Lung (tissue), 11 donors: ENCODE measurements at regions not wholly inside any gene's neighbourhood (a gene's known extent, or its start where the extent isn't known, plus 50 kb on each side); places are given as distances from the start of the nearest gene placed in this dataset.
"Not testable (repeated sequence)": the region's sequence is repeated elsewhere in the genome, so short reads cannot be mapped to it uniquely, and the experiment has no call there.

ENCODE experiments used
- ATAC-seq: fragments of 200-7000 bp; cut with Tn5 transposase; one replicate; pipeline ENCODE4 v1.9.1; 2020; ENCODE audit warnings: moderate number of reproducible peaks; ENCODE audit not compliant: insufficient read depth, low FRiP score
- DNase-seq, 3 donors: peaks; one replicate each; pipeline ENCODE4 v3.0.0-alpha.2; 2013 to 2017
- H3K27ac ChIP-seq, 2 donors: one replicate each; pipeline ENCODE4 v1.5.1; 2013; ENCODE audit warnings: mild to moderate bottlenecking in 2 of 2, moderate library complexity in 2 of 2, control low read depth in 1 of 2, inconsistent platforms in 1 of 2, low read depth in 1 of 2, low read length in 1 of 2
- H3K27me3 ChIP-seq, 3 donors: one replicate each; pipeline ENCODE4 v1.5.1; 2013; ENCODE audit warnings: low read length in 2 of 3; ENCODE audit not compliant: control insufficient read depth in 3 of 3, insufficient read depth in 3 of 3
- H3K36me3 ChIP-seq, 4 donors: one replicate each; pipeline ENCODE4 v1.5.1; 2013; ENCODE audit warnings: low read length in 4 of 4, mild to moderate bottlenecking in 1 of 4, moderate library complexity in 1 of 4; ENCODE audit not compliant: control insufficient read depth in 4 of 4, insufficient read depth in 4 of 4
- H3K4me1 ChIP-seq, 5 donors: one replicate each; pipeline ENCODE4 v1.5.1; 2013; ENCODE audit warnings: low read length in 5 of 5, mild to moderate bottlenecking in 2 of 5, moderate library complexity in 1 of 5; ENCODE audit not compliant: control insufficient read depth in 5 of 5, insufficient read depth in 5 of 5
- H3K4me3 ChIP-seq: one replicate; pipeline ENCODE4 v1.5.1; 2013; ENCODE audit warnings: mild to moderate bottlenecking, control low read depth, moderate library complexity
- H3K9ac ChIP-seq, 2 donors: one replicate each; pipeline ENCODE4 v1.5.1; 2013; ENCODE audit warnings: low read length in 2 of 2, control low read depth in 1 of 2; ENCODE audit not compliant: insufficient read depth in 1 of 2
- H3K9me3 ChIP-seq, 4 donors: one replicate each; pipeline ENCODE4 v1.5.1; 2013; ENCODE audit warnings: low read length in 3 of 4, mild to moderate bottlenecking in 1 of 4, moderate library complexity in 1 of 4; ENCODE audit not compliant: control insufficient read depth in 4 of 4, insufficient read depth in 3 of 4
- CTCF ChIP-seq: IDR thresholded peaks from 2 replicates; pipeline ENCODE4 v1.5.1; 2012; ENCODE audit warnings: mild to moderate bottlenecking; ENCODE audit errors: control extremely low read depth, extremely low read depth
- WGBS, 2 donors: extraction: QIAGEN DNeasy Blood & Tissue Kit; methylation state at CpG; one replicate each; pipeline ENCODE4 v1.1.7; 2013; 5-methylcytosine and 5-hydroxymethylcytosine counted together
- donor health status: control.
- donor health status: control.
- donor health status: Bipolar disorder and iron deficiency.
- donor health status: healthy.
- donor health status: DM: yes; HTN: yes; CAD: no.

GRCh38 chr2:184372484-184372883 is 225.8 kb upstream of the ZNF804A start:
- no peak for ATAC-seq
- no peaks in the 10 kb centered on the region for H3K4me1 ChIP-seq

DNA sequence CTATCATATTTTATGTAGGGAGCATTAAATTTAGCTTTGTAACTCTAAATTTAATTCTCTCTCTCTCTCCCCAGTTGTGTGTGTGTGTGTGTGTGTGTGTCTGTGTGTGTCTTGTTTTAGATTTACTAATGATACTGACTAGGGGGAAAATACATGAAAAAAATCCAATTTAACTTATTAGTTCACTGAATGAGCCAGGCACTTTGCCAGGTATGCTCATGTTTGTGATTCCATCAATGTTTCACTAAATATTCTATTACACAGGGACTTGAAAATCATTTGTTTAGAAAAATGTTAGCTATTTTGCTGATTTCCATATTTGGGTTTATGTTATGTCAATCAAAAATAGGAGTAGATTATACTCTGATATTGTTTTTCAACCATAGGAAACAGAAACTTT is 203.7 kb upstream of the ZNF804A start:
- H3K9ac ChIP-seq: no peak overlapping the region
- H3K36me3 ChIP-seq: no peaks in the 10 kb centered on the region
- H3K4me3 ChIP-seq: no peak overlapping the region
- ATAC-seq (no peak), DNase-seq (peak in 1 of 3 donors; percentile 3)
- no peaks in the 10 kb centered on the region for H3K27me3 ChIP-seq
- no peak overlapping the region for H3K27ac ChIP-seq
- no peaks in the 10 kb centered on the region for H3K4me1 ChIP-seq
- TF ChIP-seq CTCF: no peak
- no peaks in the 10 kb centered on the region for H3K9me3 ChIP-seq

More at GRCh38 chr2:184372484-184372883, 225.8 kb upstream of the ZNF804A start:
- Histone ChIP-seq H3K9me3 (no peaks in the 10 kb centered on the region), H3K9ac (no peak overlapping the region), H3K27me3 (no peaks in the 10 kb centered on the region), H3K27ac (no peak overlapping the region), H3K36me3 (no peaks in the 10 kb centered on the region), H3K4me3 (no peak overlapping the region)
- TF ChIP-seq CTCF: no peak
- no peak for DNase-seq

DNA sequence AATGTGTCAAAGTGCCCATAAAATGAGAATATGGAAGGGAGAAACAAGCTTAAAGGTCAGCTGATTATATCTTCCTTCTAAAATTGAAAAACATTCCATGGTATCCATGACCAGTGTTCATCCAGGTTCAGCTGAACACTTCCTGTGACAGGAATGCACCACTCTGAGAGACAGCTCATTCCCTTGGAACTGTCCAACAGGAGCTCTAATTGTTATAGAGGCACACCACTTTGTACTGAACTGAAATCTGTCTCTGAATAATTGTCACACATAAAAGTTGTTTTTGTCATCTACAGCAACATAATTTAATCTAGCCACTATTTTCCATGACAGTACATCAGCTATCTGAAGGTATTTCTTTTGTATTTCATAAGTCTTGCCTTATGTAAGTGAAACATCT is 195.9 kb upstream of the ZNF804A start:
- ATAC-seq (no peak), DNase-seq (no peak)
- Histone ChIP-seq H3K4me3 (no peak overlapping the region), H3K36me3 (no peaks in the 10 kb centered on the region), H3K9ac (no peak overlapping the region), H3K4me1 (no peaks in the 10 kb centered on the region), H3K9me3 (no peaks in the 10 kb centered on the region), H3K27ac (no peak overlapping the region), H3K27me3 (no peaks in the 10 kb centered on the region)
- TF ChIP-seq CTCF: no peak

- H3K36me3 ChIP-seq, H3K4me1 ChIP-seq, H3K27ac ChIP-seq, H3K9me3 ChIP-seq, ATAC-seq, H3K4me3 ChIP-seq, H3K9ac ChIP-seq, H3K27me3 ChIP-seq, DNase-seq: not testable (repeated sequence)
- 82 to 88% methylated on average over 7 of the region's 7 CpGs for WGBS, 2 donors
Observed at GRCh38 chr2:184407041-184407630, 191.2 kb upstream of the ZNF804A start.
